Lower leg skin (tissue), 3 donors: ENCODE measurements at regions not wholly inside any gene's neighbourhood (a gene's known extent, or its start where the extent isn't known, plus 50 kb on each side); places are given as distances from the start of the nearest gene placed in this dataset.

Source experiments
- CTCF ChIP-seq, 3 donors: fragments of 450-650 bp; IDR thresholded peaks; one replicate each; pipeline ENCODE4 v1.5.1; 2016; ENCODE audit warnings: antibody characterized with exemption in 3 of 3, mild to moderate bottlenecking in 3 of 3, moderate library complexity in 2 of 3
- POLR2A ChIP-seq, 2 donors: fragments of 450-650 bp; IDR thresholded peaks; one replicate each; pipeline ENCODE4 v1.6.1; 2016 to 2017; ENCODE audit warnings: antibody characterized with exemption in 2 of 2, mild to moderate bottlenecking in 1 of 2, moderate library complexity in 1 of 2

DNA sequence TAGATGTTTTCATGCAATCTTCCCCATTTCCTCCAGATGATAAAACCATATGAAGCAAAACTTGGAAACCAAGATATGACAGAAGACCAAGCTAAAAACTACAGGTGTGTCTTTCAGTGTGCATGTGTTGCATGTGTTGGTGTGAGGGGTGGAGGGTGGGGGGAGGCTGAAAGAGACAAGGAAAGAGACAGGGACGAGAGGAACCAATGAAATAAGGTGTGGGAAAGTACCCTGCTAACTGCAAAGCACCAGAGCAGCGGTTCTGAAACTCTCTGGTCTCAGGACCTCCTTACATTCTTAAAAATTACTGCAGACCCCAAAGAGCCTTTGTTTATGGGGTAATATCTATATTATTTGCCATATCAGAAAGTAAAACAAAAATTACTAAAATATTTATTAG is 87.4 kb upstream of the HIVEP3 start:
- no peak for TF ChIP-seq CTCF (IDR thresholded peaks at IDR 0.05)
- no peak for TF ChIP-seq POLR2A (IDR thresholded peaks at IDR 0.05)
